ENCODE measurements at regions not wholly inside any gene's neighbourhood (a gene's known extent, or its start where the extent isn't known, plus 50 kb on each side); places are given as distances from the start of the nearest gene placed in this dataset.
"Not testable (repeated sequence)": the region's sequence is repeated elsewhere in the genome, so short reads cannot be mapped to it uniquely, and the experiment has no call there.

DNA sequence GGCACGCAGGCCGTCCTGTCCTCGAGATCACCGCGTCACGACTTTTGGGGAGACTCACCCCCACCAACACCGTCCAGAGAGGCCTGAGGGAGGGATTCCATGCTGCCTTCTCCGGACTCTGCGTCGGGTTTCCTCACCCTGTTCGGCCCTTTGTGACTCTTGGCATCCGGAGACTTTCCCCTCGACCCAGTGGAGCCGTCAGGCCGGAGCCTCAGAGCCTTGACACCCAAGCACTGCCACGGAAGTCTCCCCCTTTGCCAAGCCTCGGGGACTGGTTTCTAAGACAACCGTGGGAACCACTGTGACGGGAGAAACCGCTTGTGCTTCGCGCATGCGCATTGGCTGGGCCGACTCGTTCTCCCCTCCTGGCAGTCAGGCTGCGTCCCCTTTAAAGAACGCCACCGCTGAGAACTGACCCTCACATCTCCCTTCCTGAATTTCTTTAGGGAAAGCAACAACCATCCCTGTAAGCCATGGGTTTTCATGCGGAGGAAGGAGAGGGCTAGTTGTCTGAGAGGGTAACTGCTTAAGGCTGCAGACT lies 672.7 kb downstream of the SPATA31A7 start:
- H3K27me3 Mint-ChIP-seq; H3K27me3 ChIP-seq (replicated peaks in 1 of 2; ENCODE audit: control insufficient read depth in 2 of 2, extremely low read depth in 1 of 2, insufficient read depth in 2 of 2, low read length in 1 of 2); H3K27ac Mint-ChIP-seq; H3K4me3 ChIP-seq (ENCODE audit: control insufficient read depth in 1 of 2, extremely low read depth in 1 of 2, low read length in 1 of 2); H3K9me3 Mint-ChIP-seq; H3K36me3 Mint-ChIP-seq; H3K4me3 Mint-ChIP-seq; H3K4me1 ChIP-seq (ENCODE audit: control insufficient read depth in 1 of 2, extremely low read depth in 1 of 2, insufficient read depth in 2 of 2, low read length in 2 of 2); CTCF ChIA-PET; H3K36me3 ChIP-seq (ENCODE audit: control insufficient read depth in 2 of 2, extremely low read depth in 1 of 2, insufficient read depth in 1 of 2, low read length in 1 of 2); H3K27ac ChIP-seq (ENCODE audit: low read length); POLR2A ChIA-PET; H3K4me1 Mint-ChIP-seq; H3K9me3 ChIP-seq: not testable (repeated sequence)
- DNase-seq: peak in 34 of 35 experiments; percentile 6 to 76 (median 50)
- no CpG with 5 or more reads among the region's 29 CpGs for WGBS (ENCODE audit: insufficient coverage)
- ATAC-seq (replicated peaks in 1 of 4): peak; percentile 31 to 55 (median 46)

- peak in 2 of 35 experiments; percentile 0 to 1 for DNase-seq
- H3K27ac Mint-ChIP-seq; POLR2A ChIA-PET; H3K36me3 ChIP-seq (ENCODE audit: control insufficient read depth in 2 of 2, extremely low read depth in 1 of 2, insufficient read depth in 1 of 2, low read length in 1 of 2); H3K9me3 ChIP-seq; H3K27me3 Mint-ChIP-seq; H3K4me3 ChIP-seq (ENCODE audit: control insufficient read depth in 1 of 2, extremely low read depth in 1 of 2, low read length in 1 of 2); H3K4me1 ChIP-seq (ENCODE audit: control insufficient read depth in 1 of 2, extremely low read depth in 1 of 2, insufficient read depth in 2 of 2, low read length in 2 of 2); CTCF ChIA-PET; H3K27ac ChIP-seq (ENCODE audit: low read length); H3K36me3 Mint-ChIP-seq; ATAC-seq (replicated peaks in 1 of 4); H3K4me3 Mint-ChIP-seq; H3K4me1 Mint-ChIP-seq; H3K27me3 ChIP-seq (replicated peaks in 1 of 2; ENCODE audit: control insufficient read depth in 2 of 2, extremely low read depth in 1 of 2, insufficient read depth in 2 of 2, low read length in 1 of 2); H3K9me3 Mint-ChIP-seq: not testable (repeated sequence)
- WGBS (ENCODE audit: insufficient coverage): no CpG with 5 or more reads among the region's 7 CpGs
These were observed 674.6 kb downstream of the SPATA31A7 start for GRCh38 chr9:61864463-61864862.

DNA sequence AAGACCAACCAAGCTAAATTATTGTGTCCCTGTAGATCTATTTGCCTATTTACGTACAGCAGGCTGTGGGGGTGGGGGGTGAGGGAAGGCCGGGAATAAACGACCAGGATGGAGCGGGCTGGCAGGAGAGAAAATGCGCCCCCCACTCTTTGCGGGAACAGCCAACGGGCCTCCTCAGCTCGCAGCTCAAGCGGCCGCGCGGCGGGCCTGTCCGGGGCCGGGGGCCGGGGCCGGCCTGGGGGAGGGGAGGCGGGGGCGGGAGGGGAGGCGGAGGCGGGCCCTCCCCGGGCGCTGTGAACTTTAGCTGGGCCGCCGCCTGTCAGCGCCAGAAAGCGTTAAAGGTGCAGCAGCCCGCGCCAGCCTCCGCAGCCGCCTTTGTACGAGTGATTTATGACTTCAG lies 679.1 kb downstream of the SPATA31A7 start:
- H3K4me1 Mint-ChIP-seq; H3K27ac Mint-ChIP-seq; POLR2A ChIA-PET; H3K9me3 Mint-ChIP-seq; H3K4me1 ChIP-seq (ENCODE audit: control insufficient read depth in 1 of 2, extremely low read depth in 1 of 2, insufficient read depth in 2 of 2, low read length in 2 of 2); ATAC-seq (replicated peaks in 1 of 4); CTCF ChIA-PET; DNase-seq; H3K27ac ChIP-seq (ENCODE audit: low read length); H3K27me3 ChIP-seq (replicated peaks in 1 of 2; ENCODE audit: control insufficient read depth in 2 of 2, extremely low read depth in 1 of 2, insufficient read depth in 2 of 2, low read length in 1 of 2); H3K36me3 Mint-ChIP-seq; H3K4me3 ChIP-seq (ENCODE audit: control insufficient read depth in 1 of 2, extremely low read depth in 1 of 2, low read length in 1 of 2); H3K36me3 ChIP-seq (ENCODE audit: control insufficient read depth in 2 of 2, extremely low read depth in 1 of 2, insufficient read depth in 1 of 2, low read length in 1 of 2); H3K9me3 ChIP-seq; H3K27me3 Mint-ChIP-seq: not testable (repeated sequence)
- no CpG with 5 or more reads among the region's 32 CpGs for WGBS (ENCODE audit: insufficient coverage)
- H3K4me3 Mint-ChIP-seq: peak overlapping the region in 2 of 3 donors; percentile 36 to 48

GRCh38 chr9:61872329-61872728 lies 682.5 kb downstream of the SPATA31A7 start:
- CTCF ChIA-PET; POLR2A ChIA-PET; H3K4me3 Mint-ChIP-seq; H3K9me3 Mint-ChIP-seq; H3K9me3 ChIP-seq; H3K27ac ChIP-seq (ENCODE audit: low read length); H3K27ac Mint-ChIP-seq; H3K36me3 Mint-ChIP-seq; H3K4me1 ChIP-seq (ENCODE audit: control insufficient read depth in 1 of 2, extremely low read depth in 1 of 2, insufficient read depth in 2 of 2, low read length in 2 of 2); H3K4me1 Mint-ChIP-seq; H3K27me3 Mint-ChIP-seq; H3K36me3 ChIP-seq (ENCODE audit: control insufficient read depth in 2 of 2, extremely low read depth in 1 of 2, insufficient read depth in 1 of 2, low read length in 1 of 2); H3K4me3 ChIP-seq (ENCODE audit: control insufficient read depth in 1 of 2, extremely low read depth in 1 of 2, low read length in 1 of 2); ATAC-seq (replicated peaks in 1 of 4); H3K27me3 ChIP-seq (replicated peaks in 1 of 2; ENCODE audit: control insufficient read depth in 2 of 2, extremely low read depth in 1 of 2, insufficient read depth in 2 of 2, low read length in 1 of 2); DNase-seq: not testable (repeated sequence)
- WGBS (ENCODE audit: insufficient coverage): no CpG with 5 or more reads among the region's 2 CpGs

Measured in T-cell (primary cell).